IMR-90 (cell line): ENCODE measurements at regions not wholly inside any gene's neighbourhood (a gene's known extent, or its start where the extent isn't known, plus 50 kb on each side); places are given as distances from the start of the nearest gene placed in this dataset.

Experiments
- ATAC-seq: fragments of 200-7000 bp; cut with Tn5 transposase; 2 replicates; pipeline ENCODE4 v1.9.1; 2020; ENCODE audit warnings: low read depth, mild to moderate bottlenecking, moderate library complexity
- BruUV-seq: library from RNA; stranded (reverse); fragments of 400-500 nt; replicated peaks from 2 replicates; lab custom pipeline; 2021; lab: Mats Ljungman, UMichigan
- CTCF ChIA-PET: fragments of 300-600 bp; formaldehyde crosslinking; extraction: SDS; loops from one replicate; lab custom pipeline; 2021; ENCODE audit warnings: antibody characterized with exemption; lab: Yijun Ruan, JAX
- POLR2A ChIA-PET: fragments of 300-600 bp; sonication (Branson Sonifier 250); formaldehyde crosslinking; loops from one replicate; lab custom pipeline; 2022; ENCODE audit warnings: antibody characterized with exemption; ENCODE audit not compliant: unreplicated experiment; lab: Charles Lee
- DNase-seq: peaks from one replicate; pipeline ENCODE4 v3.0.0; 2013
- H2AFZ ChIP-seq: replicated peaks from 2 replicates; pipeline ENCODE3; 2013; ENCODE audit warnings: low read length, mild to moderate bottlenecking; ENCODE audit not compliant: poor library complexity
- H2AK5ac ChIP-seq: 2 replicates; pipeline ENCODE4 v1.6.1; 2013; ENCODE audit warnings: low read depth, low read length, inconsistent platforms
- H2AK9ac ChIP-seq: replicated peaks from 2 replicates; pipeline ENCODE3; 2013; ENCODE audit warnings: mild to moderate bottlenecking, low read depth, low read length, moderate library complexity; ENCODE audit not compliant: poor library complexity
- H2BK120ac ChIP-seq: 2 replicates; pipeline ENCODE4 v1.6.1; 2013; ENCODE audit warnings: low read depth, low read length, inconsistent platforms
- H2BK15ac ChIP-seq: 3 replicates; pipeline ENCODE4 v1.6.1; 2013; ENCODE audit warnings: low read depth, low read length, inconsistent platforms
- H2BK20ac ChIP-seq: 2 replicates; pipeline ENCODE4 v1.6.1; 2013; ENCODE audit warnings: low read depth, mild to moderate bottlenecking, inconsistent platforms, low read length, moderate library complexity
- H2BK5ac ChIP-seq: 2 replicates; pipeline ENCODE4 v1.6.1; 2013; ENCODE audit warnings: mild to moderate bottlenecking, low read depth, low read length, inconsistent platforms; ENCODE audit not compliant: poor library complexity, severe bottlenecking
- H3K14ac ChIP-seq: replicated peaks from 2 replicates; pipeline ENCODE4 v1.6.1; 2013; ENCODE audit warnings: low read depth, low read length, inconsistent platforms
- H3K18ac ChIP-seq: 2 replicates; pipeline ENCODE4 v1.6.1; 2013; ENCODE audit warnings: low read depth, low read length, control low read depth
- H3K23ac ChIP-seq: 2 replicates; pipeline ENCODE4 v1.6.1; 2013; ENCODE audit warnings: low read depth, low read length, inconsistent platforms
- H3K27ac ChIP-seq: 2 replicates; pipeline ENCODE4 v1.5.1; 2013; ENCODE audit warnings: mild to moderate bottlenecking, control low read depth, low read length; ENCODE audit not compliant: insufficient read depth
- H3K27me3 ChIP-seq: 2 replicates; pipeline ENCODE4 v1.6.1; 2013; ENCODE audit warnings: low read length; ENCODE audit not compliant: control insufficient read depth, insufficient read depth
- H3K36me3 ChIP-seq: 2 replicates; pipeline ENCODE4 v1.6.1; 2013; ENCODE audit warnings: low read length, mixed read lengths; ENCODE audit not compliant: control insufficient read depth, insufficient read depth
- H3K4ac ChIP-seq: 2 replicates; pipeline ENCODE4 v1.6.1; 2013; ENCODE audit warnings: low read depth, low read length, inconsistent platforms
- H3K4me1 ChIP-seq: 2 replicates; pipeline ENCODE4 v1.6.1; 2013; ENCODE audit warnings: low read length, mixed read lengths; ENCODE audit not compliant: control insufficient read depth, insufficient read depth
- H3K4me2 ChIP-seq: 2 replicates; pipeline ENCODE4 v1.6.1; 2013; ENCODE audit warnings: low read depth, mild to moderate bottlenecking, control low read depth, low read length, moderate library complexity
- H3K4me3 ChIP-seq: 2 replicates; pipeline ENCODE4 v1.5.1; 2013; ENCODE audit warnings: low read depth, mild to moderate bottlenecking, control low read depth, low read length, moderate library complexity; ENCODE audit not compliant: insufficient read depth
- H3K56ac ChIP-seq: 2 replicates; pipeline ENCODE4 v1.6.1; 2013; ENCODE audit warnings: low read length, inconsistent platforms; ENCODE audit not compliant: insufficient read depth; ENCODE audit errors: extremely low read depth
- H3K79me1 ChIP-seq, 2 experiments: 2 replicates each; pipeline ENCODE4 v1.6.1; 2013; ENCODE audit warnings: low read length in 2 of 2, inconsistent platforms in 1 of 2, low read depth in 1 of 2
- H3K9ac ChIP-seq: 2 replicates; pipeline ENCODE4 v1.6.1; 2013; ENCODE audit warnings: low read depth, low read length, control low read depth
- H3K9me1 ChIP-seq: 2 replicates; pipeline ENCODE4 v1.6.1; 2013; ENCODE audit warnings: low read length, inconsistent platforms; ENCODE audit not compliant: insufficient read depth
- H3K9me3 ChIP-seq: 2 replicates; pipeline ENCODE4 v1.6.1; 2013; ENCODE audit warnings: low read length; ENCODE audit not compliant: control insufficient read depth, insufficient read depth
- H4K20me1 ChIP-seq: 2 replicates; pipeline ENCODE4 v1.6.1; 2013; ENCODE audit warnings: low read length, inconsistent platforms; ENCODE audit not compliant: insufficient read depth
- H4K5ac ChIP-seq: 2 replicates; pipeline ENCODE4 v1.6.1; 2013; ENCODE audit warnings: mild to moderate bottlenecking, low read depth, low read length, control low read depth
- H4K8ac ChIP-seq, 2 experiments: 2 replicates each; pipeline ENCODE4 v1.6.1; 2013; ENCODE audit warnings: low read depth in 2 of 2, low read length in 2 of 2, control low read depth in 1 of 2, inconsistent platforms in 1 of 2
- H4K91ac ChIP-seq: 2 replicates; pipeline ENCODE4 v1.6.1; 2013; ENCODE audit warnings: low read depth, low read length, inconsistent platforms; ENCODE audit not compliant: insufficient read depth
- BHLHE40 ChIP-seq: fragments of 150-350 bp; IDR thresholded peaks from 2 replicates; pipeline ENCODE4 v1.6.1; 2016; ENCODE audit warnings: mild to moderate bottlenecking, low read depth, low read length
- CEBPB ChIP-seq: IDR thresholded peaks from 2 replicates; pipeline ENCODE4 v1.6.1; 2012; ENCODE audit warnings: low read depth, low read length, improper control_type of control experiment
- CHD1 ChIP-seq: IDR thresholded peaks from 2 replicates; pipeline ENCODE4 v1.6.1; 2012; ENCODE audit warnings: low read depth, low read length, improper control_type of control experiment
- CTCF ChIP-seq: conservative IDR thresholded peaks from 2 replicates; pipeline ENCODE4 v1.5.1; 2012; ENCODE audit warnings: mild to moderate bottlenecking, low read depth, low read length, improper control_type of control experiment
- ELK1 ChIP-seq: fragments of 150-350 bp; IDR thresholded peaks from 2 replicates; pipeline ENCODE4 v1.6.1; 2016; ENCODE audit warnings: low read depth, mild to moderate bottlenecking, low read length, moderate library complexity, borderline replicate concordance
- MAFK ChIP-seq: IDR thresholded peaks from 2 replicates; pipeline ENCODE4 v1.6.1; 2012; ENCODE audit warnings: low read depth, low read length, improper control_type of control experiment
- MAZ ChIP-seq: IDR thresholded peaks from 2 replicates; pipeline ENCODE4 v1.6.1; 2012; ENCODE audit warnings: low read depth, mild to moderate bottlenecking, low read length, improper control_type of control experiment, moderate library complexity, borderline replicate concordance
- RFX5 ChIP-seq: IDR thresholded peaks from 2 replicates; pipeline ENCODE4 v1.8.0; 2012; ENCODE audit warnings: low read depth, mild to moderate bottlenecking, low read length, moderate library complexity
- SMC3 ChIP-seq: fragments of 150-350 bp; IDR thresholded peaks from 2 replicates; pipeline ENCODE4 v1.6.1; 2016; ENCODE audit warnings: low read depth, mild to moderate bottlenecking, antibody characterized with exemption, low read length, moderate library complexity
- USF2 ChIP-seq: fragments of 150-350 bp; IDR thresholded peaks from 2 replicates; pipeline ENCODE4 v1.6.1; 2017; ENCODE audit warnings: mild to moderate bottlenecking, antibody characterized with exemption, low read length, low read depth
- WGBS, 2 experiments: methylation state at CpG; one replicate each; pipeline versions ENCODE4 v1.1.5 to v1.1.7; 2013; ENCODE audit warnings: missing lambda C conversion rate in 2 of 2; ENCODE audit not compliant: insufficient read length in 1 of 2; ENCODE audit errors: extremely low coverage in 2 of 2; 5-methylcytosine and 5-hydroxymethylcytosine counted together
- dilution Hi-C: fragments of 300-500 bp; cut with HindIII; formaldehyde crosslinking; loops from one replicate; pipeline ENCODE4 v1.14.3; 2018; ENCODE audit warnings: low sequenced_read_pairs; ENCODE audit not compliant: unreplicated experiment
- in situ Hi-C: fragments of 300-500 bp; cut with MboI; formaldehyde crosslinking; loops from 3 replicates; pipeline ENCODE4 v1.14.3; 2019; ENCODE audit warnings: low sequenced_read_pairs, inconsistent platforms, mixed read lengths
- intact Hi-C: fragments of 100-400 bp; cut with micrococcal nuclease; formaldehyde crosslinking; loops from 2 replicates; pipeline ENCODE4 v1.10.0; 2022

- H2BK20ac ChIP-seq, result no peak overlapping the region
- no peak overlapping the region for H3K4me3 ChIP-seq
- TF ChIP-seq BHLHE40 (no peak), ELK1 (no peak), RFX5 (no peak), CHD1 (no peak), CTCF (no peak), USF2 (no peak), MAFK (no peak), CEBPB (no peak), MAZ (no peak), SMC3 (no peak)
- no peaks in the 10 kb centered on the region for H3K36me3 ChIP-seq
- H3K23ac ChIP-seq, result no peak overlapping the region
- H3K27ac ChIP-seq, result no peak overlapping the region
- H3K79me1 ChIP-seq, result no peaks in the 10 kb centered on the region
- H2AFZ ChIP-seq, result no peak overlapping the region
- H2BK120ac ChIP-seq, result no peak overlapping the region
- no peak overlapping the region for H3K56ac ChIP-seq
- H2AK9ac ChIP-seq, result no peak overlapping the region
- no TSS peak for BruUV-seq
- dilution Hi-C loops (no loop called here), in situ Hi-C loops (no loop called here), intact Hi-C loops (no loop called here)
- H3K27me3 ChIP-seq, result no peaks in the 10 kb centered on the region
- no peaks in the 10 kb centered on the region for H4K20me1 ChIP-seq
- CTCF ChIA-PET, result no interaction called here
- H3K9ac ChIP-seq, result no peak overlapping the region
- H4K91ac ChIP-seq, result no peak overlapping the region
- DNase-seq (no peak), ATAC-seq (no peak)
- no peaks in the 10 kb centered on the region for H3K4me1 ChIP-seq
- no peak overlapping the region for H4K5ac ChIP-seq
- no peak overlapping the region for H3K4me2 ChIP-seq
- H2BK15ac ChIP-seq, result no peak overlapping the region
- no peak overlapping the region for H3K18ac ChIP-seq
- H3K9me1 ChIP-seq, result no peaks in the 10 kb centered on the region
- WGBS, 2 experiments, result no CpG with 5 or more reads among the region's 3 CpGs
- no peak overlapping the region for H3K14ac ChIP-seq
- H3K9me3 ChIP-seq, result no peaks in the 10 kb centered on the region
- POLR2A ChIA-PET, result no interaction called here
- no peak overlapping the region for H2BK5ac ChIP-seq
- no peak overlapping the region for H3K4ac ChIP-seq
- no peak overlapping the region for H2AK5ac ChIP-seq
- no peak overlapping the region for H4K8ac ChIP-seq
Measured at GRCh38 chr2:195001924-195002323, 655.1 kb upstream of the SLC39A10 start.
